Neural progenitor cell (in vitro differentiated cells): ENCODE measurements at regions not wholly inside any gene's neighbourhood (a gene's known extent, or its start where the extent isn't known, plus 50 kb on each side); places are given as distances from the start of the nearest gene placed in this dataset.
A peak's percentile ranks its signal among the peaks of the same experiment; 100 is the strongest.

Source experiments
- DNase-seq: peaks from one replicate; pipeline ENCODE4 v3.0.0-alpha.2; 2016; ENCODE audit warnings: low spot score
- H2AFZ ChIP-seq: fragments of 200-600 bp; sonication (generic); replicated peaks from 2 replicates; pipeline ENCODE4 v1.6.1; 2016; ENCODE audit warnings: antibody characterized with exemption
- H3F3A ChIP-seq: fragments of 200-600 bp; sonication (generic); 2 replicates; pipeline ENCODE4 v1.6.1; 2016; ENCODE audit warnings: antibody characterized with exemption, low read depth
- H3K27ac ChIP-seq: fragments of 200-600 bp; sonication (generic); 2 replicates; pipeline ENCODE4 v1.5.1; 2016; ENCODE audit warnings: mild to moderate bottlenecking
- H3K27me3 ChIP-seq: fragments of 200-600 bp; sonication (generic); 2 replicates; pipeline ENCODE4 v1.6.1; 2016; ENCODE audit warnings: mild to moderate bottlenecking, moderate library complexity
- H3K36me3 ChIP-seq: fragments of 200-600 bp; sonication (generic); 2 replicates; pipeline ENCODE4 v1.5.1; 2016
- H3K4me1 ChIP-seq: fragments of 200-600 bp; sonication (generic); 2 replicates; pipeline ENCODE4 v1.6.1; 2016; ENCODE audit warnings: mixed run types
- H3K4me2 ChIP-seq: fragments of 200-600 bp; sonication (generic); 2 replicates; pipeline ENCODE4 v1.6.1; 2016
- H3K4me3 ChIP-seq: fragments of 200-600 bp; sonication (generic); 2 replicates; pipeline ENCODE4 v1.5.1; 2016
- H3K79me2 ChIP-seq: fragments of 200-600 bp; sonication (generic); 2 replicates; pipeline ENCODE4 v1.6.1; 2016; ENCODE audit warnings: low read depth
- H3K9ac ChIP-seq: fragments of 200-600 bp; sonication (generic); 2 replicates; pipeline ENCODE4 v1.6.1; 2016
- H3K9me3 ChIP-seq: fragments of 200-600 bp; sonication (generic); 2 replicates; pipeline ENCODE4 v1.5.1; 2016; ENCODE audit warnings: low read depth
- H4K20me1 ChIP-seq: fragments of 200-600 bp; sonication (generic); 2 replicates; pipeline ENCODE4 v1.6.1; 2016; ENCODE audit warnings: low read depth
- H3K27ac Mint-ChIP-seq: 3 replicates; pipeline ENCODE4 v1.8.0; 2021; ENCODE audit warnings: mixed read lengths
- H3K27me3 Mint-ChIP-seq: 2 replicates; pipeline ENCODE4 v1.8.0; 2022; ENCODE audit warnings: low read depth, mild to moderate bottlenecking, inconsistent platforms, moderate library complexity, mixed read lengths; ENCODE audit not compliant: insufficient read depth
- H3K36me3 Mint-ChIP-seq: 3 replicates; pipeline ENCODE4 v1.8.0; 2021; ENCODE audit warnings: mixed read lengths
- H3K4me1 Mint-ChIP-seq: 3 replicates; pipeline ENCODE4 v1.8.0; 2021; ENCODE audit warnings: mixed read lengths
- H3K4me3 Mint-ChIP-seq: 3 replicates; pipeline ENCODE4 v1.8.0; 2021; ENCODE audit warnings: mild to moderate bottlenecking, moderate library complexity, mixed read lengths
- H3K9me3 Mint-ChIP-seq: 3 replicates; pipeline ENCODE4 v1.8.0; 2020; ENCODE audit warnings: mixed read lengths
- EZH2 ChIP-seq: fragments of 200-600 bp; sonication (generic); IDR thresholded peaks from 2 replicates; pipeline ENCODE4 v1.6.1; 2017; ENCODE audit warnings: antibody characterized with exemption, mild to moderate bottlenecking, moderate library complexity
- EZH2phosphoT487 ChIP-seq: fragments of 200-600 bp; sonication (generic); IDR thresholded peaks from 2 replicates; pipeline ENCODE4 v1.6.1; 2017; ENCODE audit warnings: antibody characterized with exemption
- TF ChIP-seq, protein P1 (sequence below): fragments of 200-600 bp; sonication (generic); IDR thresholded peaks from 2 replicates; pipeline ENCODE4 v1.5.1; 2017; ENCODE audit warnings: antibody characterized with exemption, mild to moderate bottlenecking

DNA sequence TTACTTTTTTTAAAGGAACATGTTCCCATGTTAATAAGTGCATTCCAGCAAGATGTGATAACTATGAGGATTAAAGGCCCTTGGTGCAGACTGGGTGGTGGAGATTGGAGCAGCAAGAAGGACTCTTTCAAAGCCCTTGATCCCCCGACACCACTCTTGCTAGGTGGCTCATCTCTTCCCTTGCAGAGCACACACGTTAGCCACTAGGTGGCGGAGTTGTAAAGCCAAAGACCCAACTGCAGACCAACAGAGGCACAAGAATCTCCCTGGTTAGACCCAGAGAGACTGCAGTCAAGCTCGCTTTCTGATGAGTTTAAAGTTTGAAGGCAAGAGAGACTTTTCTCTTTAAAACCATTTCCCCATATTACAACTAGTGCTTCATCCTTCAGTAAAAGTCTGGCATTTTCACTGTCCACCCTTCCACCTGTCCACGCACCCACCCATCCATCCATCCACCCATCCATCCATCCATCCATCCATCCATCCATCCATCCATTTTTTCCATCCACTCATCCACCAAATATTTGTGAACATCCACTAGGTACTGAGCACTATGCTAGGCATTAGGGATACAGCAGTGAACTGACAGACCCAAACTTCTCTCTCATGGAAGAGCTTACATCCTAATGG lies 226.9 kb downstream of the MSX2 start:
- no peaks in the 10 kb centered on the region for H3F3A ChIP-seq
- no peak overlapping the region for H3K27ac ChIP-seq
- peak; percentile 89 for DNase-seq
- no peak overlapping the region for H2AFZ ChIP-seq
- H3K4me3 ChIP-seq = no peak overlapping the region
- no peaks in the 10 kb centered on the region for H3K79me2 ChIP-seq
- TF ChIP-seq, protein P1, sequence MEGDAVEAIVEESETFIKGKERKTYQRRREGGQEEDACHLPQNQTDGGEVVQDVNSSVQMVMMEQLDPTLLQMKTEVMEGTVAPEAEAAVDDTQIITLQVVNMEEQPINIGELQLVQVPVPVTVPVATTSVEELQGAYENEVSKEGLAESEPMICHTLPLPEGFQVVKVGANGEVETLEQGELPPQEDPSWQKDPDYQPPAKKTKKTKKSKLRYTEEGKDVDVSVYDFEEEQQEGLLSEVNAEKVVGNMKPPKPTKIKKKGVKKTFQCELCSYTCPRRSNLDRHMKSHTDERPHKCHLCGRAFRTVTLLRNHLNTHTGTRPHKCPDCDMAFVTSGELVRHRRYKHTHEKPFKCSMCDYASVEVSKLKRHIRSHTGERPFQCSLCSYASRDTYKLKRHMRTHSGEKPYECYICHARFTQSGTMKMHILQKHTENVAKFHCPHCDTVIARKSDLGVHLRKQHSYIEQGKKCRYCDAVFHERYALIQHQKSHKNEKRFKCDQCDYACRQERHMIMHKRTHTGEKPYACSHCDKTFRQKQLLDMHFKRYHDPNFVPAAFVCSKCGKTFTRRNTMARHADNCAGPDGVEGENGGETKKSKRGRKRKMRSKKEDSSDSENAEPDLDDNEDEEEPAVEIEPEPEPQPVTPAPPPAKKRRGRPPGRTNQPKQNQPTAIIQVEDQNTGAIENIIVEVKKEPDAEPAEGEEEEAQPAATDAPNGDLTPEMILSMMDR = peak; percentile 94
- TF ChIP-seq EZH2phosphoT487 = no peak
- no peaks in the 10 kb centered on the region for H3K9me3 ChIP-seq
- Mint-ChIP-seq H3K4me1 (no peaks in the 10 kb centered on the region), H3K27me3 (peaks cover 16% of the 10 kb centered on the region), H3K9me3 (no peaks in the 10 kb centered on the region), H3K4me3 (no peak overlapping the region), H3K36me3 (no peaks in the 10 kb centered on the region), H3K27ac (no peak overlapping the region)
- no peak overlapping the region for H3K4me2 ChIP-seq
- H3K4me1 ChIP-seq = no peaks in the 10 kb centered on the region
- no peaks in the 10 kb centered on the region for H4K20me1 ChIP-seq
- H3K9ac ChIP-seq = no peak overlapping the region
- H3K36me3 ChIP-seq = no peaks in the 10 kb centered on the region
- no peaks in the 10 kb centered on the region for H3K27me3 ChIP-seq

DNA sequence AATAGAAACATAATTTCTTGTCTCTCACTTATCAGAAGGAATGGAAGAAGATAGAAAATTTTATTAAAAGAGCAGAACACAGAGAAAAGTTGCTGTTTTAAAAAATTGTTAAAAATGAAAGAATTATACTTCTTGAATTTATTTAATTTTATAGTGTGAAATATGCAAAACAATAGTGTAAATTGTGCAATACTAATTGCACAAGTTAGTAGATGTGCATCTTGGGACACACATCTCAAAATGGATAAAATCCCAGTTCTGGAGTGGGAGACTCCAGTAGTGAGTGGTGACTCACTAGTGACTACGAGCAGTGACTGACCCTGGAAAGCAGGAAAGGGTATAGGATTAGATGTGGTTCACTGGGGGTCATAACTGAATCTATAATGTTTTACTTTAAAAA lies 223.2 kb downstream of the MSX2 start:
- Mint-ChIP-seq H3K36me3 (no peaks in the 10 kb centered on the region), H3K27me3 (peaks cover 11% of the 10 kb centered on the region), H3K4me3 (no peak overlapping the region), H3K27ac (no peak overlapping the region), H3K4me1 (no peaks in the 10 kb centered on the region), H3K9me3 (no peaks in the 10 kb centered on the region)
- Histone ChIP-seq H3K79me2 (no peaks in the 10 kb centered on the region), H4K20me1 (no peaks in the 10 kb centered on the region), H3K9me3 (no peaks in the 10 kb centered on the region), H2AFZ (no peak overlapping the region), H3K4me2 (no peak overlapping the region), H3F3A (no peaks in the 10 kb centered on the region), H3K27me3 (no peaks in the 10 kb centered on the region), H3K9ac (no peak overlapping the region), H3K4me3 (no peak overlapping the region), H3K27ac (no peak overlapping the region), H3K36me3 (no peaks in the 10 kb centered on the region), H3K4me1 (no peaks in the 10 kb centered on the region)
- TF ChIP-seq EZH2phosphoT487 (no peak), EZH2 (no peak)
- TF ChIP-seq, protein P1 = no peak
- DNase-seq = no peak

DNA sequence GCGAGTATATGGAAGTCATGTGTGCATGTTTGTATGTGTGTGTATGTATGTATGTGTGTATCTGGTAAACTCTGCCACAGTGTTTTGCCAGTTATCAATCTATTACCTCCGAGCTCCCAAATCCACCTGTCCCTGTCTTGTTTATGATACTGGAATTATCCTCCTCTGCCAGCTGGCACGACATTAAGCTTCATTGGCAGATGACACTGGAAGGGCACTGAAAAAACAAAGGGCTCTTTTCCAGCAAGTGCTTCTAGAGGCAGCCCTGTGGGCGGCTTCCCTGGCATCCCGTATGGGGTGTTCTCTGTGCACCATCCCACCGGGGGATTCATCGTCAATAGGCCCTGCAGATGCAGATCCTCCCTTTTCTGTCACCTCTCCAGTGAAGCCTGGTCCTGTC lies 221.5 kb downstream of the MSX2 start:
- Mint-ChIP-seq H3K36me3 (no peaks in the 10 kb centered on the region), H3K4me3 (no peak overlapping the region), H3K4me1 (no peaks in the 10 kb centered on the region), H3K9me3 (no peaks in the 10 kb centered on the region), H3K27me3 (peaks cover 11% of the 10 kb centered on the region), H3K27ac (no peak overlapping the region)
- no peak overlapping the region for H3K4me2 ChIP-seq
- H3K27ac ChIP-seq = no peak overlapping the region
- H3K9me3 ChIP-seq = no peaks in the 10 kb centered on the region
- no peaks in the 10 kb centered on the region for H3K27me3 ChIP-seq
- H3K4me3 ChIP-seq = no peak overlapping the region
- H4K20me1 ChIP-seq = no peaks in the 10 kb centered on the region
- H3F3A ChIP-seq = no peaks in the 10 kb centered on the region
- H3K79me2 ChIP-seq = no peaks in the 10 kb centered on the region
- H2AFZ ChIP-seq = no peak overlapping the region
- no peak overlapping the region for H3K9ac ChIP-seq
- no peaks in the 10 kb centered on the region for H3K4me1 ChIP-seq
- no peaks in the 10 kb centered on the region for H3K36me3 ChIP-seq
- DNase-seq = no peak
- TF ChIP-seq EZH2phosphoT487 (no peak), EZH2 (no peak)
- TF ChIP-seq, protein P1 = no peak
